H1 (cell line): ENCODE measurements at regions not wholly inside any gene's neighbourhood (a gene's known extent, or its start where the extent isn't known, plus 50 kb on each side); places are given as distances from the start of the nearest gene placed in this dataset.

Source experiments
- CTCF ChIA-PET: fragments of 300-600 bp; sonication (Branson Sonifier 250); formaldehyde crosslinking; loops from one replicate; lab custom pipeline; 2021; ENCODE audit not compliant: partially characterized antibody; lab: Charles Lee
- POLR2A ChIA-PET: fragments of 300-600 bp; sonication (Branson Sonifier 250); formaldehyde crosslinking; loops from one replicate; lab custom pipeline; 2021; ENCODE audit warnings: inconsistent platforms; ENCODE audit not compliant: partially characterized antibody; lab: Charles Lee
- DNase-seq, 2 experiments: peaks; one replicate each; pipeline versions ENCODE4 v3.0.0 to v3.0.0-alpha.2; 2010 to 2022; ENCODE audit warnings: low spot score in 2 of 2, low read depth in 1 of 2, mixed read lengths in 1 of 2
- FAIRE-seq: peaks from 2 replicates; lab custom pipeline; 2011; peaks lifted over from hg19 to GRCh38; lab: Jason Lieb, UNC
- H2AFZ ChIP-seq: 2 replicates; pipeline ENCODE4 v1.8.1; 2012; ENCODE audit warnings: low read length, inconsistent platforms
- H2AK5ac ChIP-seq: 2 replicates; pipeline ENCODE4 v1.6.1; 2013; ENCODE audit warnings: low read depth, low read length
- H2BK120ac ChIP-seq: replicated peaks from 2 replicates; pipeline ENCODE3; 2013; ENCODE audit warnings: low read depth, low read length, inconsistent platforms
- H2BK12ac ChIP-seq: 2 replicates; pipeline ENCODE4 v1.6.1; 2013; ENCODE audit warnings: low read depth, low read length
- H2BK15ac ChIP-seq: 2 replicates; pipeline ENCODE4 v1.6.1; 2013; ENCODE audit warnings: low read length
- H2BK20ac ChIP-seq: 2 replicates; pipeline ENCODE4 v1.6.1; 2013; ENCODE audit warnings: low read length
- H2BK5ac ChIP-seq: 2 replicates; pipeline ENCODE4 v1.6.1; 2013; ENCODE audit warnings: low read depth, low read length
- H3K14ac ChIP-seq: 2 replicates; pipeline ENCODE4 v1.6.1; 2013; ENCODE audit warnings: inconsistent platforms; ENCODE audit not compliant: insufficient read length
- H3K18ac ChIP-seq: 2 replicates; pipeline ENCODE4 v1.6.1; 2013; ENCODE audit warnings: low read length; ENCODE audit errors: extremely low read depth
- H3K23ac ChIP-seq: 2 replicates; pipeline ENCODE4 v1.6.1; 2013; ENCODE audit warnings: inconsistent platforms; ENCODE audit not compliant: insufficient read length
- H3K23me2 ChIP-seq: 2 replicates; pipeline ENCODE4 v1.6.1; 2013; ENCODE audit warnings: low read depth, low read length
- H3K27ac ChIP-seq: 2 replicates; pipeline ENCODE4 v1.6.1; 2011; ENCODE audit warnings: low read depth, low read length, inconsistent platforms
- H3K27me3 ChIP-seq, 4 experiments: replicated peaks in 1 of 4; 1 replicate in 1 of 4; 2 replicates in 3 of 4; pipeline versions ENCODE4 v1.6.1 to v1.8.1; 2011 to 2013; ENCODE audit warnings: low read length in 3 of 4, mild to moderate bottlenecking in 3 of 4, inconsistent platforms in 2 of 4, mixed read lengths in 2 of 4, moderate library complexity in 1 of 4; ENCODE audit not compliant: control insufficient read depth in 3 of 4, insufficient read depth in 3 of 4; ENCODE audit errors: extremely low read depth in 1 of 4
- H3K36me3 ChIP-seq, 4 experiments: 2 replicates each; pipeline versions ENCODE4 v1.6.1 to v1.8.1; 2011 to 2013; ENCODE audit warnings: mild to moderate bottlenecking in 4 of 4, low read length in 3 of 4, moderate library complexity in 2 of 4, control low read depth in 1 of 4, inconsistent platforms in 1 of 4; ENCODE audit not compliant: insufficient read depth in 4 of 4, control insufficient read depth in 2 of 4
- H3K4ac ChIP-seq: replicated peaks from 2 replicates; pipeline ENCODE3; 2013; ENCODE audit warnings: low read length, low read depth, mixed read lengths, inconsistent platforms; ENCODE audit not compliant: insufficient read length
- H3K4me1 ChIP-seq, 4 experiments: replicated peaks in 1 of 4; 1 replicate in 1 of 4; 2 replicates in 3 of 4; pipeline versions ENCODE4 v1.6.1 to v1.8.1; 2011 to 2013; ENCODE audit warnings: low read length in 3 of 4, inconsistent platforms in 2 of 4, mixed read lengths in 1 of 4; ENCODE audit not compliant: insufficient read depth in 4 of 4, control insufficient read depth in 3 of 4
- H3K4me2 ChIP-seq, 2 experiments: 2 replicates each; pipeline versions ENCODE4 v1.6.1 to v1.8.1; 2011 to 2013; ENCODE audit warnings: low read depth in 2 of 2, low read length in 2 of 2, control low read depth in 1 of 2, inconsistent platforms in 1 of 2, mild to moderate bottlenecking in 1 of 2; ENCODE audit not compliant: insufficient read depth in 1 of 2
- H3K4me3 ChIP-seq, 4 experiments: fragments of 200-600, 300-600 bp in 1 of 4; sonication (generic), shearing (Covaris generic), sonication (Bioruptor Twin) in 1 of 4; 2 replicates each; pipeline versions ENCODE4 v1.5.1 to v1.8.1; 2011 to 2016; ENCODE audit warnings: low read length in 4 of 4, low read depth in 3 of 4, control low read depth in 2 of 4, inconsistent platforms in 2 of 4, mild to moderate bottlenecking in 2 of 4, mixed read lengths in 1 of 4, moderate library complexity in 1 of 4; ENCODE audit not compliant: insufficient read depth in 2 of 4; ENCODE audit errors: extremely low read depth in 1 of 4
- H3K56ac ChIP-seq: replicated peaks from 2 replicates; pipeline ENCODE3; 2013; ENCODE audit warnings: low read depth, mild to moderate bottlenecking, mixed read lengths, low read length, inconsistent platforms; ENCODE audit not compliant: insufficient read length
- H3K79me1 ChIP-seq: 2 replicates; pipeline ENCODE4 v1.6.1; 2013; ENCODE audit warnings: low read depth, low read length, control low read depth
- H3K79me2 ChIP-seq, 2 experiments: 2 replicates each; pipeline versions ENCODE4 v1.6.1 to v1.8.1; 2012 to 2013; ENCODE audit warnings: low read length in 2 of 2, mild to moderate bottlenecking in 2 of 2, inconsistent platforms in 1 of 2; ENCODE audit not compliant: insufficient read depth in 2 of 2, control insufficient read depth in 1 of 2
- H3K9ac ChIP-seq, 4 experiments: replicated peaks in 1 of 4; 1 replicate in 1 of 4; 2 replicates in 3 of 4; pipeline versions ENCODE4 v1.6.1 to v1.8.1; 2011 to 2013; ENCODE audit warnings: low read depth in 3 of 4, low read length in 3 of 4, control low read depth in 2 of 4, mild to moderate bottlenecking in 2 of 4, moderate library complexity in 2 of 4, inconsistent platforms in 1 of 4; ENCODE audit errors: extremely low read depth in 1 of 4
- H3K9me3 ChIP-seq, 2 experiments: 2 replicates each; pipeline versions ENCODE4 v1.6.1 to v1.8.1; 2012 to 2013; ENCODE audit warnings: mild to moderate bottlenecking in 2 of 2, moderate library complexity in 2 of 2, control low read depth in 1 of 2, inconsistent platforms in 1 of 2, low read depth in 1 of 2, low read length in 1 of 2, mixed read lengths in 1 of 2; ENCODE audit not compliant: insufficient read depth in 2 of 2
- H4K20me1 ChIP-seq, 2 experiments: replicated peaks in 1 of 2; 2 replicates each; pipeline versions ENCODE3 to v1.8.1; 2011 to 2013; ENCODE audit warnings: inconsistent platforms in 2 of 2, low read length in 2 of 2, mild to moderate bottlenecking in 1 of 2; ENCODE audit not compliant: insufficient read depth in 2 of 2, control insufficient read depth in 1 of 2
- H4K5ac ChIP-seq: 2 replicates; pipeline ENCODE4 v1.6.1; 2013; ENCODE audit warnings: low read length, low read depth, mixed read lengths, inconsistent platforms; ENCODE audit not compliant: insufficient read length
- H4K8ac ChIP-seq: 2 replicates; pipeline ENCODE4 v1.8.0; 2013; ENCODE audit warnings: mild to moderate bottlenecking, moderate library complexity, low read length, inconsistent platforms; ENCODE audit not compliant: insufficient read depth; ENCODE audit errors: extremely low read depth
- H4K91ac ChIP-seq: replicated peaks from 2 replicates; pipeline ENCODE3; 2013; ENCODE audit warnings: low read length, mixed read lengths, inconsistent platforms; ENCODE audit not compliant: insufficient read length
- HDAC2 ChIP-seq, 2 experiments: fragments of 300-600 bp in 1 of 2; sonication (generic) in 1 of 2; IDR thresholded peaks; 2 replicates each; pipeline ENCODE4 v1.6.1; 2011 to 2012; ENCODE audit warnings: low read depth in 2 of 2, low read length in 2 of 2, mild to moderate bottlenecking in 2 of 2, moderate library complexity in 2 of 2, borderline replicate concordance in 1 of 2, inconsistent platforms in 1 of 2
- RFX5 ChIP-seq: IDR thresholded peaks from 2 replicates; pipeline ENCODE4 v1.6.1; 2011; ENCODE audit warnings: low read depth, low read length, improper control_type of control experiment, borderline replicate concordance
- RNF2 ChIP-seq: fragments of 200-900, 300-1000 bp; sonication (generic); IDR thresholded peaks from 2 replicates; pipeline ENCODE4 v1.7.1; 2016; ENCODE audit warnings: borderline replicate concordance, low read depth, mild to moderate bottlenecking, antibody characterized with exemption, low read length; ENCODE audit not compliant: poor library complexity, severe bottlenecking; ENCODE audit errors: missing control alignments
- RXRA ChIP-seq: IDR thresholded peaks from 2 replicates; pipeline ENCODE4 v1.6.1; 2011; ENCODE audit warnings: low read depth, mild to moderate bottlenecking, low read length, moderate library complexity; ENCODE audit not compliant: insufficient read depth
- SP1 ChIP-seq: IDR thresholded peaks from 2 replicates; pipeline ENCODE4 v1.6.1; 2011; ENCODE audit warnings: low read depth, low read length
- TAF1 ChIP-seq: IDR thresholded peaks from 2 replicates; pipeline ENCODE4 v1.6.1; 2011; ENCODE audit warnings: mild to moderate bottlenecking, low read depth, low read length
- TAF7 ChIP-seq: optimal IDR thresholded peaks from 2 replicates; pipeline ENCODE3; 2011; ENCODE audit warnings: low read depth, mild to moderate bottlenecking, inconsistent platforms, low read length, moderate library complexity, borderline replicate concordance
- TEAD4 ChIP-seq: IDR thresholded peaks from 2 replicates; pipeline ENCODE4 v1.6.1; 2012; ENCODE audit warnings: low read depth, low read length, inconsistent platforms, mixed read lengths
- USF2 ChIP-seq: IDR thresholded peaks from 2 replicates; pipeline ENCODE4 v1.6.1; 2011; ENCODE audit warnings: low read length, improper control_type of control experiment
- WGBS, 2 experiments: shearing (Covaris generic) in 1 of 2; methylation state at CpG; one replicate each; pipeline versions ENCODE4 v1.1.6 to v1.1.7; 2013 to 2015; ENCODE audit warnings: low lambda C conversion rate in 2 of 2, mixed read lengths in 2 of 2, inconsistent platforms in 1 of 2, low coverage in 1 of 2, missing lambda C conversion rate in 1 of 2; ENCODE audit not compliant: insufficient replicate concordance in 2 of 2, insufficient coverage in 1 of 2, insufficient read length in 1 of 2; ENCODE audit errors: extremely low coverage in 1 of 2, missing lambda C conversion rate in 1 of 2; 5-methylcytosine and 5-hydroxymethylcytosine counted together
- TF ChIP-seq, protein P1 (sequence below), 3 experiments: IDR thresholded peaks; 1 replicate in 2 of 3; 2 replicates in 1 of 3; pipeline versions ENCODE4 v1.5.1 to v1.6.1; 2011; ENCODE audit warnings: low read length in 3 of 3, mild to moderate bottlenecking in 3 of 3, inconsistent platforms in 2 of 3, low read depth in 1 of 3, moderate library complexity in 1 of 3; ENCODE audit not compliant: insufficient read depth in 1 of 3; ENCODE audit errors: control extremely low read depth in 1 of 3

DNA sequence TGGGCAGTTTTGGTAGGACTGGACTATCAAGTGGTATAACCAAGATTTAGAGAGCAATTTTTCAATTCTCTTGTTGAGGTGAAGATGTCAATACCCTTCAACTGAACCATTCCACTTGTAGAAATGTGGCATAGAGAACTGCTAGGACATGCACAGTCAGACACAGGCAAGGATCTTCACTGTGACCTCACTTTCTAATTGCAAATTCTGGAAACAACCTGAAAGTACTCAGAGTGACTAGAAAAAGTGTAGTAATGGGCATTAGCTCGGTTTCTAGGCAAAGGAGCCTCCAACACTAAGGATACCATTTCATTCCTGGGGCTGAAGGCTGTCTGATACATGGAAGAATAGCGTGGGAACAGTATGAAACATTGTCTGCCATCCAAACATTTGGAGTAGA is 433.0 kb upstream of the RUNX1 start:
- Histone ChIP-seq H3K18ac (no peak overlapping the region), H4K5ac (no peak overlapping the region), H3K14ac (no peak overlapping the region), H3K23me2 (no peaks in the 10 kb centered on the region), H3K9me3 (peaks cover 0 to 6% of the 10 kb centered on the region in 2 experiments; a peak in 1 of 4 replicates), H2BK5ac (no peak overlapping the region), H3K36me3 (no peaks in the 10 kb centered on the region), H3K4me2 (no peak overlapping the region), H2AK5ac (no peak overlapping the region), H3K4me3 (no peak overlapping the region), H2BK15ac (no peak overlapping the region), H3K9ac (no peak overlapping the region), H2AFZ (no peak overlapping the region), H3K27me3 (no peaks in the 10 kb centered on the region), H3K23ac (no peak overlapping the region), H3K4me1 (no peaks in the 10 kb centered on the region), H4K8ac (no peak overlapping the region), H3K4ac (no peak overlapping the region), H2BK120ac (no peak overlapping the region), H3K79me1 (no peaks in the 10 kb centered on the region), H3K27ac (no peak overlapping the region), H4K91ac (no peak overlapping the region), H4K20me1 (no peaks in the 10 kb centered on the region), H3K79me2 (no peaks in the 10 kb centered on the region), H2BK20ac (no peak overlapping the region), H2BK12ac (no peak overlapping the region), H3K56ac (no peak overlapping the region)
- no peak for DNase-seq
- POLR2A ChIA-PET: no interaction called here
- CTCF ChIA-PET: interaction anchor here (0.9 kb wide), 1 partner anchor 45 kb away, joined by 3 read pairs; no protein-coding TSS in a partner anchor
- FAIRE-seq: no peak
- WGBS, 2 experiments: 85% methylated on average over 2 of the region's 2 CpGs; no CpG with 5 or more reads in 1 of the 2 experiments
- TF ChIP-seq RFX5: no peak
- TF ChIP-seq RXRA: no peak
- TF ChIP-seq USF2: no peak
- TF ChIP-seq, protein P1, sequence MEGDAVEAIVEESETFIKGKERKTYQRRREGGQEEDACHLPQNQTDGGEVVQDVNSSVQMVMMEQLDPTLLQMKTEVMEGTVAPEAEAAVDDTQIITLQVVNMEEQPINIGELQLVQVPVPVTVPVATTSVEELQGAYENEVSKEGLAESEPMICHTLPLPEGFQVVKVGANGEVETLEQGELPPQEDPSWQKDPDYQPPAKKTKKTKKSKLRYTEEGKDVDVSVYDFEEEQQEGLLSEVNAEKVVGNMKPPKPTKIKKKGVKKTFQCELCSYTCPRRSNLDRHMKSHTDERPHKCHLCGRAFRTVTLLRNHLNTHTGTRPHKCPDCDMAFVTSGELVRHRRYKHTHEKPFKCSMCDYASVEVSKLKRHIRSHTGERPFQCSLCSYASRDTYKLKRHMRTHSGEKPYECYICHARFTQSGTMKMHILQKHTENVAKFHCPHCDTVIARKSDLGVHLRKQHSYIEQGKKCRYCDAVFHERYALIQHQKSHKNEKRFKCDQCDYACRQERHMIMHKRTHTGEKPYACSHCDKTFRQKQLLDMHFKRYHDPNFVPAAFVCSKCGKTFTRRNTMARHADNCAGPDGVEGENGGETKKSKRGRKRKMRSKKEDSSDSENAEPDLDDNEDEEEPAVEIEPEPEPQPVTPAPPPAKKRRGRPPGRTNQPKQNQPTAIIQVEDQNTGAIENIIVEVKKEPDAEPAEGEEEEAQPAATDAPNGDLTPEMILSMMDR (IDR thresholded peaks at IDR 0.05; ENCODE audit: control extremely low read depth in 1 of 3, insufficient read depth in 1 of 3, low read depth in 1 of 3, low read length in 3 of 3): no peak
- TF ChIP-seq HDAC2 (IDR thresholded peaks at IDR 0.05; ENCODE audit: borderline replicate concordance in 1 of 2, low read depth in 2 of 2, low read length in 2 of 2): no peak
- TF ChIP-seq SP1: no peak
- TF ChIP-seq TAF7: no peak
- no peak for TF ChIP-seq RNF2
- TF ChIP-seq TEAD4: no peak
- no peak for TF ChIP-seq TAF1
